Left lobe of liver (tissue), 2 donors: ENCODE measurements at regions not wholly inside any gene's neighbourhood (a gene's known extent, or its start where the extent isn't known, plus 50 kb on each side); places are given as distances from the start of the nearest gene placed in this dataset.

Experiments
- ATAC-seq: fragments of 200-7000 bp; cut with Tn5 transposase; one replicate; pipeline ENCODE4 v1.9.1; 2020; ENCODE audit warnings: mild to moderate bottlenecking, moderate library complexity
- DNase-seq: peaks from one replicate; pipeline ENCODE4 v3.0.0-alpha.2; 2020; ENCODE audit warnings: low spot score
- donor health status: DM: no; HTN: no; CAD: no; lungs with moderate emphysema.
- donor health status: DM: no; HTN: yes; CAD: no.

- DNase-seq (no peak), ATAC-seq (no peak)
These were observed 55.8 kb upstream of the TMEM178A start for GRCh38 chr2:39609917-39610316.

- no peak for ATAC-seq
- no peak for DNase-seq
These were observed 50.0 kb upstream of the TMEM178A start for GRCh38 chr2:39615675-39616074.
